HEK293T (cell line): ENCODE measurements at regions not wholly inside any gene's neighbourhood (a gene's known extent, or its start where the extent isn't known, plus 50 kb on each side); places are given as distances from the start of the nearest gene placed in this dataset.

Experiments
- CTCF ChIA-PET: fragments of 350-600 bp; formaldehyde crosslinking; extraction: SDS; loops from one replicate; lab custom pipeline; 2021; ENCODE audit warnings: antibody characterized with exemption, inconsistent platforms; lab: Yijun Ruan, JAX
- POLR2A ChIA-PET: fragments of 350-600 bp; formaldehyde crosslinking; extraction: SDS; loops from one replicate; lab custom pipeline; 2020; ENCODE audit warnings: antibody characterized with exemption, inconsistent platforms; lab: Yijun Ruan, JAX
- DNase-seq: peaks from one replicate; pipeline ENCODE4 v3.0.0; 2012; ENCODE audit warnings: mixed read lengths; ENCODE audit errors: extremely low spot score
- ARNT ChIP-seq: fragments of 450-650 bp; IDR thresholded peaks from 2 replicates; pipeline ENCODE4 v1.6.1; 2017; ENCODE audit warnings: mild to moderate bottlenecking
- BHLHE40 ChIP-seq: fragments of 450-650 bp; IDR thresholded peaks from 2 replicates; pipeline ENCODE4 v1.6.1; 2016; ENCODE audit warnings: mild to moderate bottlenecking, moderate library complexity, borderline replicate concordance
- CTBP1 ChIP-seq: fragments of 450-650 bp; IDR thresholded peaks from 2 replicates; pipeline ENCODE4 v1.6.1; 2016; ENCODE audit warnings: borderline replicate concordance
- ELF4 ChIP-seq: fragments of 450-650 bp; IDR thresholded peaks from 2 replicates; pipeline ENCODE4 v1.6.1; 2017; ENCODE audit warnings: antibody characterized with exemption
- FOXA1 ChIP-seq: fragments of 450-650 bp; IDR thresholded peaks from 2 replicates; pipeline ENCODE4 v1.6.1; 2016; ENCODE audit warnings: mild to moderate bottlenecking
- FOXK2 ChIP-seq: fragments of 450-650 bp; IDR thresholded peaks from 2 replicates; pipeline ENCODE4 v1.6.1; 2016; ENCODE audit warnings: mild to moderate bottlenecking
- FOXM1 ChIP-seq: fragments of 450-650 bp; IDR thresholded peaks from 2 replicates; pipeline ENCODE4 v1.6.1; 2017; ENCODE audit warnings: mild to moderate bottlenecking, borderline replicate concordance
- HDGF ChIP-seq: fragments of 450-650 bp; IDR thresholded peaks from 2 replicates; pipeline ENCODE4 v1.6.1; 2017; ENCODE audit warnings: antibody characterized with exemption, borderline replicate concordance
- L3MBTL2 ChIP-seq: fragments of 450-650 bp; conservative IDR thresholded peaks from 2 replicates; pipeline ENCODE4 v1.6.1; 2016; ENCODE audit warnings: mild to moderate bottlenecking
- LEF1 ChIP-seq: fragments of 450-650 bp; IDR thresholded peaks from 2 replicates; pipeline ENCODE4 v1.6.1; 2017; ENCODE audit warnings: mild to moderate bottlenecking, borderline replicate concordance
- NFRKB ChIP-seq: fragments of 450-650 bp; IDR thresholded peaks from 2 replicates; pipeline ENCODE4 v1.6.1; 2016; ENCODE audit warnings: mild to moderate bottlenecking, moderate library complexity
- SP1 ChIP-seq: fragments of 450-650 bp; IDR thresholded peaks from 2 replicates; pipeline ENCODE4 v1.6.1; 2017
- SUZ12 ChIP-seq: fragments of 450-650 bp; IDR thresholded peaks from 2 replicates; pipeline ENCODE4 v1.6.1; 2016; ENCODE audit warnings: mild to moderate bottlenecking
- TARDBP ChIP-seq: fragments of 450-650 bp; IDR thresholded peaks from 2 replicates; pipeline ENCODE4 v1.6.1; 2016
- ZNF384 ChIP-seq: fragments of 450-650 bp; IDR thresholded peaks from 2 replicates; pipeline ENCODE4 v1.6.1; 2016
- TF ChIP-seq, protein P1 (sequence below): fragments of 450-650 bp; IDR thresholded peaks from 2 replicates; pipeline ENCODE4 v1.6.1; 2016

DNA sequence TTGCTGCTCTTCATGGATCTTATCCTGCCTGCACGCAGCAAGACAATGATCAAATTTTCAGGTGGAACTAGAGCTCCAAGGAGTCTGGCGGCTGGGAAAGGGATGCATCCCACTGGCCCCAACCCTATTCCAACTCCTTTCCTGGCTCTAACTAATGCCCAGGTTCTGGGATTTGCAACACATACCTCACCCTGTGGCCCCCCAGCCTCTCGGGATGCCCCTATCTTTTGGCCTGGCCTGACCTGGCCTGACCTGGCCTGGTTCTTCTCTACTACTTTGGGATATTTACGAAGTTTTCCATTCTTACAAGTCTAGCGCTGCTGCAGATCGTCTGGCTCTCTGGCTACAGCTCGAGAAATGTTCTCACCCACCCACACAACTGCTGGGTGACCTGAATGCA is 56.4 kb upstream of the CDKN2AIP start:
- TF ChIP-seq TARDBP (no peak), CTBP1 (no peak), LEF1 (no peak), FOXA1 (no peak), FOXK2 (no peak), SP1 (no peak), BHLHE40 (no peak)
- ChIA-PET POLR2A (no interaction called here), CTCF (interaction anchor here (1.2 kb wide), 1 partner anchor 19 kb away, joined by 5 read pairs; no protein-coding TSS in a partner anchor)
- DNase-seq = no peak

DNA sequence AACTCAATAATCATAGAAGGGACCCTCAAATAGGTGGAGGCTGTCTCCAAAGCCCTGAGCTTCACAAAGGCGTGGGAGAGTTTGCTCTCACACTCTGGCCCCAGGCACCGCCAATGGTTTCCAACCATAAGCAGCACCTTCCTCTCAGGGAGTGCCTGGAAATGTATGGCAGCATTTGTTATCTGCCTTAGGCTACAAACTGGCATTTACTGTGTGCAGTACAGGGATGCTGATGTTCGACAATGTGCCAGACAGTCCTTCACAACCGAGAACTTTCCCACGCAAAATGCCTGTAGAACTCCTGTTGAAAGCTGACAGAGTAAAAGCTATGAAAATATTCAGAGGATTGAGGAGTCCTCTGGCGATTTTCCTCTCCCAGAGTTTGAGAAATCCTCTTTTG is 55.7 kb upstream of the CDKN2AIP start:
- TF ChIP-seq L3MBTL2 (no peak), HDGF (no peak), SUZ12 (no peak), ARNT (no peak), ZNF384 (no peak), BHLHE40 (no peak), CTBP1 (no peak), NFRKB (no peak), FOXA1 (no peak), FOXM1 (no peak), ELF4 (no peak), LEF1 (no peak), TARDBP (no peak), FOXK2 (no peak), SP1 (no peak)
- TF ChIP-seq, protein P1, sequence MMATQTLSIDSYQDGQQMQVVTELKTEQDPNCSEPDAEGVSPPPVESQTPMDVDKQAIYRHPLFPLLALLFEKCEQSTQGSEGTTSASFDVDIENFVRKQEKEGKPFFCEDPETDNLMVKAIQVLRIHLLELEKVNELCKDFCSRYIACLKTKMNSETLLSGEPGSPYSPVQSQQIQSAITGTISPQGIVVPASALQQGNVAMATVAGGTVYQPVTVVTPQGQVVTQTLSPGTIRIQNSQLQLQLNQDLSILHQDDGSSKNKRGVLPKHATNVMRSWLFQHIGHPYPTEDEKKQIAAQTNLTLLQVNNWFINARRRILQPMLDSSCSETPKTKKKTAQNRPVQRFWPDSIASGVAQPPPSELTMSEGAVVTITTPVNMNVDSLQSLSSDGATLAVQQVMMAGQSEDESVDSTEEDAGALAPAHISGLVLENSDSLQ = no peak
- CTCF ChIA-PET = interaction anchor here (1.2 kb wide), 1 partner anchor 18 kb away, joined by 5 read pairs; no protein-coding TSS in a partner anchor

DNA sequence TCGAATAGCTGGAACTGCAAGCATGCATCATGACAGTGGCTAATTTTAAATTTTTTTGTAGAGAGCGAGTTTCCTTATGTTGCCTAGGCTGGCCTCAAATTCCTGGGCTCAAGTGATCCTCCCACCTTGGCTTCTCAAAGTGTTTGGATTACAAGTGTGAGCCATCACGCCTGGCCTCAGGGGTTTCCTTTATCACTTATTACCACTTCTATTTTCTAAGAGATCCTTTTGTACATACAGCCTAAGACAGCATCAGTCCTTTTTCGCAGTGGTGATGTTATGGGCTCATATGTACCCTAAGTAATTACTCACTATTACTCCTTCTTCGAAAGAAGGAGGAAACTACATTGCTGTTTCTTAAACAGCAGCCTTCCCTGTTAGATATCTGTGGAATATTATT is 54.1 kb upstream of the CDKN2AIP start:
- CTCF ChIA-PET = no interaction called here
- no peak for DNase-seq
- TF ChIP-seq ARNT = no peak
- POLR2A ChIA-PET = no interaction called here

More for the DNA sequence above, 55.7 kb upstream of the CDKN2AIP start:
- DNase-seq = no peak
- POLR2A ChIA-PET = no interaction called here

DNA sequence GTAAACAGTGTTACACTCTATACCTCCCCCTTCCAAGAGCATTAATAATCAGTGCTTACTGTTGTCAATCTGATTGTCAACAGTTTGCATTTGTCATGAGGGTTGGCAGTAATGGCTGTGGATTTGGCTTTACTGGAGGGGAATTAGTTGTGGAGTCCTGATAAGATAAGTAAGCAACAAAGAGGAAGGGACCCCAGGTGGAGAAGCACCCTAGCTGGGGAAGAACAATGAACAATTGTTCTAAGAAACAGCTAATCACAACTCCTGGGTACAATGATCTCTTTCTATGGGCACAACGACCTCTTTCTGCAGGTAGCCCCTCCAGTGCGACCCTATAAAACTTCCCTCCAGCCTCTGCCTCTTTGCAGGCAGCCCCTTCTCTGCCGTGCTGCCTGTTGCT is 53.2 kb upstream of the CDKN2AIP start:
- TF ChIP-seq ZNF384 (no peak), L3MBTL2 (no peak), NFRKB (no peak), SP1 (no peak), SUZ12 (no peak), TARDBP (no peak), ARNT (no peak), CTBP1 (no peak), FOXM1 (no peak), HDGF (no peak)
- TF ChIP-seq, protein P1 = no peak
- ChIA-PET CTCF (no interaction called here), POLR2A (no interaction called here)
- DNase-seq = no peak

DNA sequence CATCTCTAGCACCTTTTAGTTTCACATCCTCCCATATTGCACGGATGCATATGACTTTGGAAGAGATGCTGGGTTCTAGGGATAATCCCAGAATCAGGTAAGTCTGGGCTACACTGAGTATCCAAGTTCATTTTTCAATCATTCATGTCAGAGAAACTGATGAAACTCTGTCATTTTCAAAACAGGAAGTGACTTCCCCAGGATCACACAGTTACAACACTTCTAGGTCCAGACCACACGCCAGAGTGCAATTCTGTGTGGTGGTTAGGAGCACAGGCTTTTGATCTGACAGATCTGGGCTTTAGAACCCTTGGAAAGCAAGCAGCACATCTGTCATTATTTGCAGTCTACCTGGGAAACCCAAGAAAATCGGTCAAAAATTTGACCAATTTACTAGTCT is 52.1 kb upstream of the CDKN2AIP start:
- TF ChIP-seq NFRKB (no peak), SUZ12 (no peak), FOXK2 (no peak), ELF4 (no peak), BHLHE40 (no peak), ARNT (no peak), ZNF384 (no peak), SP1 (no peak), TARDBP (no peak), L3MBTL2 (no peak), HDGF (no peak), FOXA1 (no peak)
- TF ChIP-seq, protein P1 = no peak
- DNase-seq = no peak
- CTCF ChIA-PET = interaction anchor here (0.5 kb wide), 1 partner anchor 13 kb away, joined by 3 read pairs; no protein-coding TSS in a partner anchor
- POLR2A ChIA-PET = no interaction called here

DNA sequence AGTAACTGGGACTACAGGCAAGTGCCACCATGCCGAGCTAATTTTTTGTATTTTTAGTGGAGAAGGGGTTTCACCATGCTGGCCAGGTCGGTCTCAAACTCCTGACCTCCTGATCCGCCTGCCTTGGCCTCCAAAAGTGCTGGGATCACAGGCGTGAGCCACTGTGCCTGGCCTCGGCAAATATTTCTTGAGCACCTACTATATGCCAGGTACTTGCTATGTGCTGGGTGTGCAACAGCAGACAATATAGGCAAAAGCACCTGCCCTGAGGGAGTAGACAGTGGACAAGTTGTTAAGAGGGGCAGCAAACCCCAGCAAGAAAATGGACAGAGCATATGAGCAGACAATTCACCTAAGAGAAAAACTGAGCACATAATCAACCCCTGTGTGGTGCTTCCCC is 51.0 kb upstream of the CDKN2AIP start:
- ChIA-PET CTCF (interaction anchor here (0.6 to 1.0 kb wide), 3 partner anchors 14 to 1047 kb away, joined by 3 read pairs; no protein-coding TSS in a partner anchor), POLR2A (interaction anchor here (0.6 kb wide), 1 partner anchor 50 kb away, joined by 3 read pairs; no protein-coding TSS in a partner anchor)
- no peak for TF ChIP-seq SUZ12
- TF ChIP-seq ELF4 = no peak
- no peak for TF ChIP-seq FOXA1
- TF ChIP-seq HDGF = no peak
- TF ChIP-seq FOXM1 = no peak
- TF ChIP-seq, protein P1 = no peak
- TF ChIP-seq CTBP1 = no peak
- TF ChIP-seq TARDBP = no peak
- TF ChIP-seq L3MBTL2 = no peak
- TF ChIP-seq LEF1 = no peak
- no peak for TF ChIP-seq SP1
- TF ChIP-seq ZNF384 = no peak
- TF ChIP-seq NFRKB = no peak
- no peak for TF ChIP-seq ARNT
- DNase-seq = no peak
